ENCODE measurements at regions not wholly inside any gene's neighbourhood (a gene's known extent, or its start where the extent isn't known, plus 50 kb on each side); places are given as distances from the start of the nearest gene placed in this dataset.

- no peak for TF ChIP-seq CTCF (IDR thresholded peaks at IDR 0.05)
- TF ChIP-seq POLR2AphosphoS5 (IDR thresholded peaks at IDR 0.05): no peak
Measured at GRCh38 chr4:124144238-124144654, 568.3 kb downstream of the ANKRD50 start.

Measured in sigmoid colon (tissue), 4 donors.